OCI-LY3 (cell line): ENCODE measurements at regions not wholly inside any gene's neighbourhood (a gene's known extent, or its start where the extent isn't known, plus 50 kb on each side); places are given as distances from the start of the nearest gene placed in this dataset.

Experiments used
- EZH2phosphoT487 ChIP-seq: fragments of 200-600 bp; shearing (Covaris generic); IDR thresholded peaks from 2 replicates; pipeline ENCODE4 v1.6.1; 2018; ENCODE audit warnings: antibody characterized with exemption, mixed run types, low read depth
- TF ChIP-seq, protein P1 (sequence below): fragments of 200-600, 300-600 bp; sonication (generic); IDR thresholded peaks from 2 replicates; pipeline ENCODE4 v1.5.1; 2014; ENCODE audit warnings: antibody characterized with exemption, low read length, low read depth

DNA sequence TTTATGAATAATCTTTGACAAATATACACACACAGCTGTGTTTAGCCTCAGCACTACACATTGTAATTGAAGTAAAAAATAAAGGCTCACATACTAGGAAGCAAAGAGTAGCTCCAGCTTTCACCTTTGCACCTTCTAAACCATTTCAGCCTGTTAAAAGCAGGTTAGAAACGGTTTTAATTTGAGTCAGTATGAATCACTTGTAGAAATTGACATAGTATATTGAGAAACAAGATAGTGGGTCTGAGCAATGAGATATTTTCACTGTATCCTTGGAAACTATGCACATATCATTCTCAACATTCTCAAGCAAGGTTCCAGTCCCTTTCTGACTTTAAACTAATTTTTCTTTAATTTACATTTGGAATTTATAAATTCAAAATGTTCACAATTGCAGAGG lies 380.3 kb downstream of the AASDHPPT start:
- TF ChIP-seq, protein P1, sequence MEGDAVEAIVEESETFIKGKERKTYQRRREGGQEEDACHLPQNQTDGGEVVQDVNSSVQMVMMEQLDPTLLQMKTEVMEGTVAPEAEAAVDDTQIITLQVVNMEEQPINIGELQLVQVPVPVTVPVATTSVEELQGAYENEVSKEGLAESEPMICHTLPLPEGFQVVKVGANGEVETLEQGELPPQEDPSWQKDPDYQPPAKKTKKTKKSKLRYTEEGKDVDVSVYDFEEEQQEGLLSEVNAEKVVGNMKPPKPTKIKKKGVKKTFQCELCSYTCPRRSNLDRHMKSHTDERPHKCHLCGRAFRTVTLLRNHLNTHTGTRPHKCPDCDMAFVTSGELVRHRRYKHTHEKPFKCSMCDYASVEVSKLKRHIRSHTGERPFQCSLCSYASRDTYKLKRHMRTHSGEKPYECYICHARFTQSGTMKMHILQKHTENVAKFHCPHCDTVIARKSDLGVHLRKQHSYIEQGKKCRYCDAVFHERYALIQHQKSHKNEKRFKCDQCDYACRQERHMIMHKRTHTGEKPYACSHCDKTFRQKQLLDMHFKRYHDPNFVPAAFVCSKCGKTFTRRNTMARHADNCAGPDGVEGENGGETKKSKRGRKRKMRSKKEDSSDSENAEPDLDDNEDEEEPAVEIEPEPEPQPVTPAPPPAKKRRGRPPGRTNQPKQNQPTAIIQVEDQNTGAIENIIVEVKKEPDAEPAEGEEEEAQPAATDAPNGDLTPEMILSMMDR, result no peak
- TF ChIP-seq EZH2phosphoT487, result no peak
